Upper lobe of right lung (tissue), 1 donor: ENCODE measurements at regions not wholly inside any gene's neighbourhood (a gene's known extent, or its start where the extent isn't known, plus 50 kb on each side); places are given as distances from the start of the nearest gene placed in this dataset.

Source experiments
- ATAC-seq: fragments of 200-7000 bp; cut with Tn5 transposase; one replicate; pipeline ENCODE4 v1.9.1; 2020; ENCODE audit warnings: mild to moderate bottlenecking, moderate library complexity
- DNase-seq: peaks from one replicate; pipeline ENCODE4 v3.0.0-alpha.2; 2020
- H3K27ac ChIP-seq: fragments of 200-600 bp; one replicate; pipeline ENCODE4 v1.8.0; 2022
- H3K27me3 ChIP-seq: fragments of 200-600 bp; one replicate; pipeline ENCODE4 v1.8.0; 2022; ENCODE audit warnings: mild to moderate bottlenecking
- H3K36me3 ChIP-seq: fragments of 200-600 bp; one replicate; pipeline ENCODE4 v1.8.0; 2022
- H3K4me1 ChIP-seq: fragments of 200-600 bp; one replicate; pipeline ENCODE4 v1.8.0; 2022
- H3K4me3 ChIP-seq: fragments of 200-600 bp; one replicate; pipeline ENCODE4 v1.8.0; 2022; ENCODE audit warnings: mild to moderate bottlenecking
- H3K9me3 ChIP-seq: fragments of 200-600 bp; one replicate; pipeline ENCODE4 v1.8.0; 2022
- CTCF ChIP-seq: fragments of 200-600 bp; IDR thresholded peaks from one replicate; pipeline ENCODE4 v1.8.0; 2022; ENCODE audit warnings: antibody characterized with exemption
- intact Hi-C: fragments of 100-400 bp; cut with DNase I; formaldehyde crosslinking; loops from one replicate; pipeline ENCODE4 v1.11.0; 2022
- donor health status: DM: no; HTN: yes; CAD: no; lungs with severe emphysema.

DNA sequence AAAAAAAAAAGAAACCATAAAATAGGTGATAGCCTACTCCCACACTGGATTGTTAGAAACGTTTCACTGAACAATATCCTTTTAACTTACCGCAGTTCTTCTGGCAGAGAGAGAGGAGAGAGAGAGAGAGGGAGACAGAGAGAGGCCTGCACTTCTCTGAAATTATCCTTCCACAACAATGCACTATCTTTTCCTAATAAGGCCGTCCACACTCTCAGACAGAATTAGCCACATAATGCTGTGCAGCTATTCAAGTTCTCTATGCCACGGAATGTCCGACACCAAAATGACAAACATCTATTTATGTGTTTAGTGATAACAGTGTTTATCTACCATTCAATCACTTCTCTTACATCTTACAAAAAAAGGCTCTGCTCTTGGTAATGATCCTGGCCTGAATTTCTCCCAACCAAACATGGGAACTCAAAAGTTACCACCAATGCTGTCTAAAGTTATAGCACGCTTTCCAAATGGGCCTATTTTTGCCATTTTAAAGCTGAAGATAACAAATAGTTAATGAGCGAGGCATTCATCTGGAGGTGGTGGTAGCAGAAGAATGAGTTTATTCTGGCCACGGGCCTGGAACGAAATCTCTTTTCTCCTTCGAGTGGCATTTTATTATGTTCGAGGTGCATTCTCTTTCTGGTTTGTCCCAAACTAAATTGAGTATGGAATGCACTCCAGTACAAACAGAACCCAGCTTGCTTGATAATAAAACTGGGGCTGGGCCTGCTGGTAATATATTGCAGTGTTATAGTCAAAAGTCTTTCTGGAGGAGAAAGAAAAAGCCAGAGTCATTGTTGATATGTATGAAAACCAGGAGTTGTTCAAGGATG, 160.2 kb upstream of the SVIL start:
- no peaks in the 10 kb centered on the region for H3K9me3 ChIP-seq
- H3K27me3 ChIP-seq = no peaks in the 10 kb centered on the region
- no peaks in the 10 kb centered on the region for H3K36me3 ChIP-seq
- no peak overlapping the region for H3K4me3 ChIP-seq
- no peak for DNase-seq
- TF ChIP-seq CTCF = no peak
- no peaks in the 10 kb centered on the region for H3K4me1 ChIP-seq
- ATAC-seq = peak; percentile 62
- intact Hi-C loops = no loop called here
- H3K27ac ChIP-seq = peak overlapping the region; percentile 58

DNA sequence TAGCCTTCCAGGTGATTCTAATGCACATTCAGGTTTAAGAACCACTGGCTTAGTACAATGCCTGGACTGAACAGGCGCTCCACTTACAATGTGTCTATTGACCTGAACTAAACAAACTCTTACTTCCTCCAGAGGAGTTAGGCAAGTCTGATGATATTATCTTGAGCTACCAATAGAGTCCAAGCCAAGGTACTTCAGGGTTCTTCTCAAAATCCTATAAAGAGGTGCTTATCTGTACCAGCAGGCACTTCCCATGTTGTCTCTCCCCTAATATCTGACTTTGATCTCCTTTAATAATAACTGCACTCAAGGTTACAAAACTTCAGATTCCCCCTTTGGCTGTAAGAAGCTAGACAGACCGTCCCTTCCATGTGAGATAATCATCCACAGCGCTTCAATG, 157.0 kb upstream of the SVIL start:
- peak; percentile 70 for ATAC-seq

DNA sequence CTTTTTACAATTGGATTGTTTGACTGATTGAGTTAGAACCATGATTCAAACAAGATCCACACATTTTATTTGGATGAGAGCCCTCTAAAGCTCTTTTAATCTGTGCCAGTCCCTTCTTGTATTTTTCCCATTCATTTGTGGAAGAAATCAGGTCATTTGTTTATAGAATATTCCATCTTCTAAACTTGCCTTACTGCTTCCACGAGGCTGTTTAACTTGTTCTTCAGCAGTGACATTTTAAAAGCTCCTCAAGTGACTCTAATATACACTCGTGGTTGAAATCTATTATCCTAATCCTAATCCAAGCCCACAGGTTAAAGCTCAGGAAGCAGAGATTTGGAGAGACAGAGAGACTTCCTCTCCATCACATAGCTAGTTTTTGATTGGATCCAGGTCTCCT, 155.4 kb upstream of the SVIL start:
- Histone ChIP-seq H3K27ac (no peak overlapping the region), H3K4me3 (no peak overlapping the region), H3K36me3 (no peaks in the 10 kb centered on the region), H3K9me3 (no peaks in the 10 kb centered on the region), H3K4me1 (no peaks in the 10 kb centered on the region), H3K27me3 (no peaks in the 10 kb centered on the region)
- ATAC-seq (no peak), DNase-seq (no peak)
- no peak for TF ChIP-seq CTCF
- intact Hi-C loops = no loop called here

More for the DNA sequence above, 157.0 kb upstream of the SVIL start:
- DNase-seq = no peak
- no peak overlapping the region for H3K4me3 ChIP-seq
- no peak for TF ChIP-seq CTCF
- no peaks in the 10 kb centered on the region for H3K36me3 ChIP-seq
- H3K27ac ChIP-seq = no peak overlapping the region
- no peaks in the 10 kb centered on the region for H3K27me3 ChIP-seq
- no peaks in the 10 kb centered on the region for H3K4me1 ChIP-seq
- intact Hi-C loops = no loop called here
- no peaks in the 10 kb centered on the region for H3K9me3 ChIP-seq

GRCh38 chr10:29788113-29788512, 153.3 kb upstream of the SVIL start:
- no peak for DNase-seq
- TF ChIP-seq CTCF = no peak
- H3K4me3 ChIP-seq = no peak overlapping the region

GRCh38 chr10:29785701-29786100, 150.9 kb upstream of the SVIL start:
- intact Hi-C loops = no loop called here

More at GRCh38 chr10:29788113-29788512, 153.3 kb upstream of the SVIL start:
- H3K36me3 ChIP-seq = no peaks in the 10 kb centered on the region
- H3K27ac ChIP-seq = no peak overlapping the region
- intact Hi-C loops = no loop called here
- no peaks in the 10 kb centered on the region for H3K9me3 ChIP-seq
- no peaks in the 10 kb centered on the region for H3K27me3 ChIP-seq
- ATAC-seq = no peak
- peaks cover 17% of the 10 kb centered on the region for H3K4me1 ChIP-seq

More at GRCh38 chr10:29785701-29786100, 150.9 kb upstream of the SVIL start:
- no peak for TF ChIP-seq CTCF
- Histone ChIP-seq H3K36me3 (no peaks in the 10 kb centered on the region), H3K4me1 (peaks cover 18% of the 10 kb centered on the region), H3K27me3 (no peaks in the 10 kb centered on the region), H3K27ac (no peak overlapping the region), H3K9me3 (no peaks in the 10 kb centered on the region), H3K4me3 (no peak overlapping the region)
- DNase-seq (no peak), ATAC-seq (peak; percentile 46)
